ENCODE measurements at regions not wholly inside any gene's neighbourhood (a gene's known extent, or its start where the extent isn't known, plus 50 kb on each side); places are given as distances from the start of the nearest gene placed in this dataset.

- Mint-ChIP-seq H3K9me3 (ENCODE audit: unreplicated experiment) (peaks cover 10% of the 10 kb centered on the region), H3K36me3 (ENCODE audit: unreplicated experiment) (no peaks in the 10 kb centered on the region), H3K27me3 (ENCODE audit: unreplicated experiment) (no peaks in the 10 kb centered on the region), H3K27ac (ENCODE audit: unreplicated experiment) (no peak overlapping the region), H3K4me1 (ENCODE audit: unreplicated experiment) (no peaks in the 10 kb centered on the region), H3K4me3 (ENCODE audit: unreplicated experiment) (no peak overlapping the region)
- peak; percentile 69 for DNase-seq (ENCODE audit: extremely low spot score, unreplicated experiment)
- TF ChIP-seq, protein P1, sequence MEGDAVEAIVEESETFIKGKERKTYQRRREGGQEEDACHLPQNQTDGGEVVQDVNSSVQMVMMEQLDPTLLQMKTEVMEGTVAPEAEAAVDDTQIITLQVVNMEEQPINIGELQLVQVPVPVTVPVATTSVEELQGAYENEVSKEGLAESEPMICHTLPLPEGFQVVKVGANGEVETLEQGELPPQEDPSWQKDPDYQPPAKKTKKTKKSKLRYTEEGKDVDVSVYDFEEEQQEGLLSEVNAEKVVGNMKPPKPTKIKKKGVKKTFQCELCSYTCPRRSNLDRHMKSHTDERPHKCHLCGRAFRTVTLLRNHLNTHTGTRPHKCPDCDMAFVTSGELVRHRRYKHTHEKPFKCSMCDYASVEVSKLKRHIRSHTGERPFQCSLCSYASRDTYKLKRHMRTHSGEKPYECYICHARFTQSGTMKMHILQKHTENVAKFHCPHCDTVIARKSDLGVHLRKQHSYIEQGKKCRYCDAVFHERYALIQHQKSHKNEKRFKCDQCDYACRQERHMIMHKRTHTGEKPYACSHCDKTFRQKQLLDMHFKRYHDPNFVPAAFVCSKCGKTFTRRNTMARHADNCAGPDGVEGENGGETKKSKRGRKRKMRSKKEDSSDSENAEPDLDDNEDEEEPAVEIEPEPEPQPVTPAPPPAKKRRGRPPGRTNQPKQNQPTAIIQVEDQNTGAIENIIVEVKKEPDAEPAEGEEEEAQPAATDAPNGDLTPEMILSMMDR (IDR thresholded peaks at IDR 0.05): no peak
Measured at GRCh38 chr13:111909501-111909900, 157.4 kb upstream of the SOX1 start.

DNA sequence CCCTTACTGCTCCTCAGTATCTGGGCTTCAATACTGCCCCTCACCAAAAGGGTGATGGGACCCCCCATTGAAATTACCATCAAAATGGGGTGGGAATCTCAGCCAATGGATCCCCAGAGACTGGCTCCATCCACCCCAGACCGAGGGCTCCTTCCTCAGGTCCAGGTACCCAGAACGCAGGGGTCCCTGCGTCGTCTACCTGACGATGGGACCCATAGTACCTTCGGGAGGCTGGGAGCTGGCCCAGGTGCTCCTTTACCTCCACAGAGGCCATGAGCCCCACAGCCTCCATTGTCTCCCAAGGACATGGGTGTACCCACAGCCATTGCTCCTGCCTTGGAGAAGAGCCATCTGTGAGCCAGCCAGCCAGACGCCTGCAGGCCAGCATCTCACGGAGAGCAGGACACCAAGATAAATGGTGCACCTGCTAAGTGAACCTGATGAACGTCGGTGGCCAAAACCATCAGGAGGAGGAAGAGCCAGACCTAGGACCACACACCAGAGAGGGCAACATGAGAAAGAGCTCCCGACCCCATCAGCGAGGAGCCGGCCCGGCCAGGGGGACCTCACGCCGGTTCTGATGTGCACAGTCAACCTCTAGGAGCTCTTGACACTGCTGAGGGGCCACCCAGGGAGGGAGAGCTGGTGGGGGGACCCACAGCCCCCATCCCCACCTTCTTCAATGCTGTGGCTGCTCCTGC, 156.8 kb upstream of the SOX1 start:
- H3K4me1 Mint-ChIP-seq (ENCODE audit: unreplicated experiment): no peaks in the 10 kb centered on the region
- no peak overlapping the region for H3K27ac Mint-ChIP-seq (ENCODE audit: unreplicated experiment)
- TF ChIP-seq, protein P1 (IDR thresholded peaks at IDR 0.05): no peak
- no peaks in the 10 kb centered on the region for H3K36me3 Mint-ChIP-seq (ENCODE audit: unreplicated experiment)
- no peaks in the 10 kb centered on the region for H3K27me3 Mint-ChIP-seq (ENCODE audit: unreplicated experiment)
- peak; percentile 80 for DNase-seq (ENCODE audit: extremely low spot score, unreplicated experiment)
- no peak overlapping the region for H3K4me3 Mint-ChIP-seq (ENCODE audit: unreplicated experiment)
- peaks cover 10% of the 10 kb centered on the region for H3K9me3 Mint-ChIP-seq (ENCODE audit: unreplicated experiment)

- H3K4me1 Mint-ChIP-seq (ENCODE audit: unreplicated experiment): no peaks in the 10 kb centered on the region
- no peaks in the 10 kb centered on the region for H3K27me3 Mint-ChIP-seq (ENCODE audit: unreplicated experiment)
- no peak overlapping the region for H3K27ac Mint-ChIP-seq (ENCODE audit: unreplicated experiment)
- no peak overlapping the region for H3K4me3 Mint-ChIP-seq (ENCODE audit: unreplicated experiment)
- H3K9me3 Mint-ChIP-seq (ENCODE audit: unreplicated experiment): peaks cover 10% of the 10 kb centered on the region
- TF ChIP-seq, protein P1 (IDR thresholded peaks at IDR 0.05): no peak
- peak; percentile 62 for DNase-seq (ENCODE audit: extremely low spot score, unreplicated experiment)
- H3K36me3 Mint-ChIP-seq (ENCODE audit: unreplicated experiment): no peaks in the 10 kb centered on the region
Measured at GRCh38 chr13:111911121-111911720, 155.7 kb upstream of the SOX1 start.

- Mint-ChIP-seq H3K27me3 (ENCODE audit: unreplicated experiment) (no peaks in the 10 kb centered on the region), H3K27ac (ENCODE audit: unreplicated experiment) (no peak overlapping the region), H3K4me1 (ENCODE audit: unreplicated experiment) (no peaks in the 10 kb centered on the region), H3K9me3 (ENCODE audit: unreplicated experiment) (peaks cover 7% of the 10 kb centered on the region), H3K36me3 (ENCODE audit: unreplicated experiment) (no peaks in the 10 kb centered on the region), H3K4me3 (ENCODE audit: unreplicated experiment) (no peak overlapping the region)
- DNase-seq (ENCODE audit: extremely low spot score, unreplicated experiment): peak; percentile 66
- TF ChIP-seq, protein P1 (IDR thresholded peaks at IDR 0.05): no peak
Measured at GRCh38 chr13:111911754-111912452, 155.0 kb upstream of the SOX1 start.

- Mint-ChIP-seq H3K4me1 (ENCODE audit: unreplicated experiment) (no peaks in the 10 kb centered on the region), H3K9me3 (ENCODE audit: unreplicated experiment) (peaks cover 4% of the 10 kb centered on the region), H3K36me3 (ENCODE audit: unreplicated experiment) (no peaks in the 10 kb centered on the region), H3K4me3 (ENCODE audit: unreplicated experiment) (no peak overlapping the region), H3K27ac (ENCODE audit: unreplicated experiment) (no peak overlapping the region), H3K27me3 (ENCODE audit: unreplicated experiment) (no peaks in the 10 kb centered on the region)
- DNase-seq (ENCODE audit: extremely low spot score, unreplicated experiment): peak; percentile 76
- TF ChIP-seq, protein P1 (IDR thresholded peaks at IDR 0.05): no peak
Measured at GRCh38 chr13:111912453-111912866, 154.5 kb upstream of the SOX1 start.

Measured in osteocyte (in vitro differentiated cells).